GM20431 (cell line): ENCODE measurements at regions not wholly inside any gene's neighbourhood (a gene's known extent, or its start where the extent isn't known, plus 50 kb on each side); places are given as distances from the start of the nearest gene placed in this dataset.
"Not testable (repeated sequence)": the region's sequence is repeated elsewhere in the genome, so short reads cannot be mapped to it uniquely, and the experiment has no call there.

Experiments
- in situ Hi-C: fragments of 300-500 bp; cut with MseI, MboI; formaldehyde crosslinking; loops from one replicate; pipeline ENCODE4 v1.15.0; 2020; ENCODE audit warnings: low sequenced_read_pairs; ENCODE audit not compliant: unreplicated experiment

DNA sequence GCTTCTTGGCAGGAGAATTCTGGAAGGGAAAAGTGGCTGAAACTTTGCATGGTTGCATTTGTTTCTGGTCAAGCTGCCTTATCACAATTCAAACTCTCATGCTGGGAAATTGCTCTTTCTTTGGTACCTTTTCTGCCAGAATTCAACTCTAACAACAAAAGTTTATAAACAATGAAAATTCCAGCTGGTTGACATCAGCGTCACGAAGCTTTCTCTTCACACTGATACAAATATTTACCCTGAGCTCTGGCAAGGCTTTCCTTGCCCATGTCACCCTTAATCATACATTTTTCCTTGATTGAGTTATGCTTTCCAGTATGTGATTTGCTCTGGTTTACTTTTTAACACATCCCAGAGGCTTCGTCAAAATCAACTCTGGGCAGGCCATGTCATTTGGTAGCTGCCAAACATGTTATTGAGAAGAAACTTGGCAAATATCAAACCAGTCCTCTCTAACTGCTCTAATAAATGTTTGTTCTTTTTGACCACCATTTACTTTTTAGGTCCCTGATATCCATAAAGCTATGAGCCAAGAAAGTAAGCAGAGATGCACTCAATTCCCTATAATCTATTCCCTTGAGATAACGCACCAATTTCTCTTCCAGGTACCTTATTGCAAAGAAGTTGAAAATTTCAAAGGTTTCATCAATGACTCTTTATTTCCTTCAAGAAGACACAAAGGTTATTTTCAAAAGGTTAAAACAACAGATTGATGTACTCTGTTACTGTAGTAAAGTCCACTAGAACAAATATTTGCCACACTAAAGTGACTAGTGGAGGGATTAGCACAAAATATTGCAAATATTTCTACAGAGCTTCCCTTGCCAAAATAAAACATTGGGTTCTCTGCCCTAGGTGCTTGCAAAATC lies 1241.1 kb upstream of the ZEB2 start:
- in situ Hi-C loops = no loop called here

DNA sequence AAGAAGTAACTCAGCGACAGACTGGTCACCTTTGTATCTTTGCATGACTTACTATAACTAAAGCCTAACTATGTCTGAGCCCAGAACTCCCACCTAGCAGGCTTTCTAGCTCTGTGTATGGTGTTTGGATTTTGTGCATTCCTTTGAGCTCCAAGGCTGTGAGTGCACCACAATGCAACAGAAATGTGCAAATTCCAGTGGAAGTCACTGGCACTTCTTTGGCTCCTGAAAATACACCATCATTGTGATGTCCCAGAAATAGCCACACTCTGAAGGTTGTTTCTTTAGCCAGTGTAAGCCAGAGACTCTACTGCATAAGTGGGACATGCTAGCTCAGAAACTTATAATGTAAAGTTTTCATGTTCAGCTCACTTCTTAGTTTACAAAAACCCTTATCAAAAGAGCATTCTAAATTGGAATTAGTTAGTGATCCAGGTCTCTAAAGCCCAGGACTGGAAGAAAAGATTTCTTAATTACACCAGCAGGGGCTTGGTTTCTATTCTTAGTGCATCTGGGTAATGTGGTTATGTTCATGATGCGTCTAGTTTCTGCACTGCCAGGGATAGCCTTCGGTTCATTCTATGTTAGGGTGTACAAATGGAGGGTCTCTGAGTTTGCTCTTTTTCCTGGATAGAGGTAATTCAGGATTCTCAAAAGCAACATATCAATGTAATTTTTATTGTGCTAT lies 1239.5 kb upstream of the ZEB2 start:
- in situ Hi-C loops = no loop called here

GRCh38 chr2:145757503-145758246 lies 1237.8 kb upstream of the ZEB2 start:
- in situ Hi-C loops = no loop called here

GRCh38 chr2:145755019-145755837 lies 1235.3 kb upstream of the ZEB2 start:
- in situ Hi-C loops = no loop called here

DNA sequence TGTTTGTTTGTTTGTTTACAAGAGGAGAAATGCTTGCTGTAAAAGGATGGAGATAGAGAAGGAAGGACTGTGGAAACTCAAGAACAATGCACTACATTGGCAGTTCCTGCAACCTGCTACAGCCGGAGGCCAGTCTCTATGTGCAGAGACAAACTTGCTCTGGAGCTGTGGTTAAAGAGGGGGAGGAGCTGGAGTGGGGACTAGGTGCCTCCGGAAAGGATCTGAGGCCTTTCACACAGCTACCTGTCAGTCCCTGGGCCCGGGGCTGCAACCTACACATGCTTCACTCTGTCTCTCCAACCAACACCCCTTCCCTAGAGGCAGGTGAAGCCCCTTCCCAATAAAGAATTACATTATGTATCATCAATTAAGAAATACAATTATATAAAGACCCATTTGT lies 1234.0 kb upstream of the ZEB2 start:
- in situ Hi-C loops = no loop called here

DNA sequence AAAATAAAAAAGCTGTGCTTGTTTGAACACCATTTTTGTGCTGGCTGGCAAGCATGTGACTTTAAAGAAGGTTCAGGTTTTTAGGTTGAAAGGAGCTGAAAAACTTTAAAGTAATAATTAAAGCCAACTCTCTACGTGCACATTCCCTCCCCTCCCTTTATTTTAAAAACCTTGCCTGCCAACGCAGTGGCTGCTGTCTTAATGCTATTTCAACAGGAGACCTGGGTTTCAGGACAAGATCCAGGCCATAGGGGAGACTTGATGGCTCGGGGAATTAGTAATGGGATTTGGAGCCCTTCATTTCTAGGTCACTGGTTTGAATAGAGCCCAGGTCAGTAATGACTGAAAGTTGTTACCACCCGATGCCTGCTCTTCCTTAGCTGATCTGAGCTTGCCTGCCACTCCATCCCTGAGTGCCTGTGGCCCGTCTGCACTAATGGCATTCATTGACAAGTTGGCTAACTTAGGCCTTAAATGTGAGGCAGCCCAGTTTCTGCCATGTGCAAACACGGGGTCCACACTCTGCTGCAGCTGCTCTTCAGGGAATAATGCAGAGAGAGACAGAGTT lies 1233.2 kb upstream of the ZEB2 start:
- in situ Hi-C loops = no loop called here

DNA sequence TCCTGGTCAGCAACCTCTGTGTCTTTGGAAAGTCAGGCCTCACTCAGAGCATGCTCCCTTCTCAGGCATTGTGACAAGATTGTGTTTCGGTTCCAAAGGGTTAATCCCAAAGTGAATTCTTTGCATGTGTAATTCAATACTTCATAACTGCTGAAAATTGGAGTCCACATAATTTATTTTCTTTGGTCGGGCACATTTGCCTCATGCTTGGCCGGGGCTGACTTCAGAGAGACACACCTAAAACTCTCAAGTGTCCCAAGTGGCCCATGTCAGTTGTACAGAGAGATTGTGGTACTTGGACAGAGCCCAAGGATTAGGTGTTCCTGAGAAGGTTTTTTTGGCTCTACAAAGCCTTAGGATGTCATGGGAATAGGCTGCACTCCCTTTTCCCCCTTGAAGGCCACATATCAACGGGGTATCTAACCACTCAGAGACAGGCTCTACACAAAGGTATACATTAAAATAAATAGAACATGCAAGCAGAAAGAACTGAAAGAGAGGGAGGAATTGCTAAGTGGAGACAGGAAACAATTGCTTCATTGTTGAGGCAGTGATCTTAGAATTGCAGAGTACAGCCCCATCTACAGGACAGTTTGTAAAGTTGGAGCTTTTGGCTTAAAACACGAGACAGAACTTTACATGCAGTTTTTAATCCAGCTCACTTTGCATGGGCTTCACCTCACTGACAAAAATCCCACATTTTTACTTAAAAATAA lies 1232.3 kb upstream of the ZEB2 start:
- in situ Hi-C loops = no loop called here

DNA sequence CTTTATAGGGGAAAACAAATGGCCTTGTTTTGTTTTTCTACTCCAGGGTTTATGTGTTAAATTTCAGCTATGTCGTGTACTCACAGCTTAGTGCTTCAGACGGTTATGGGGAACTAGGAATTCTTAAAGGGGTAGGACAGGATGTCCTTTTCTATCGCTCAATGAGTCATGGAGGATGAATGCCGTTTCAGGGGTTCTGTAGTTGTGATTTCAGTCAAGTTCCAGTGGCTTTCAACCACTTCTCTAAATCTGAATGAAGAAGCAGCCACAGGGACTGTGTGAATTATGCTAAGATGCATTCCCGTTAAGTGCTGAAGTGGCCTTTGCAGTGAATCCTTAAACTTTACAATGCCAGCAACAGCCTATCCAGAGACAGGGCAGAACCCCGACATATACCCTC lies 1231.7 kb upstream of the ZEB2 start:
- in situ Hi-C loops = no loop called here

- in situ Hi-C loops = no loop called here
These were observed 1231.2 kb upstream of the ZEB2 start for GRCh38 chr2:145751155-145751554.

- in situ Hi-C loops = no loop called here
These were observed 1230.7 kb upstream of the ZEB2 start for GRCh38 chr2:145750612-145751011.

DNA sequence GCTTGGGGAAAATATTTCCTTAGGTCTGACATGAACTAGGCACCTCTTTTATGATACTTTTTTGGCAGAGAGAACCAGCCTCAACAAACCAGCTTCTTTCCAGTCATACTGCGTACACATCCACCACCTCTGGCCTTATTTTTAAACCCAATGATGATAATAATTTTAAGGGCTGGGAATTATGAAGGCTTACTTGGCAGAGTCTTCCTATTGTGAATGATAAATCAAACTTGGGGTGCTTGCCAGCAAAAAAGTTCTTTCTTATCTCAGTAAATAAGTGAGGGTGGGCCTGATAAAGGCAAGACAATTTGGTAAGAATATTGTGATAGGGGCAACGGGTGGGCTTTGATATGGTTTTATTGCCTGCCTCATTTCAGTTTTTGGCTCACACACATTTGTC lies 1230.2 kb upstream of the ZEB2 start:
- in situ Hi-C loops = no loop called here

DNA sequence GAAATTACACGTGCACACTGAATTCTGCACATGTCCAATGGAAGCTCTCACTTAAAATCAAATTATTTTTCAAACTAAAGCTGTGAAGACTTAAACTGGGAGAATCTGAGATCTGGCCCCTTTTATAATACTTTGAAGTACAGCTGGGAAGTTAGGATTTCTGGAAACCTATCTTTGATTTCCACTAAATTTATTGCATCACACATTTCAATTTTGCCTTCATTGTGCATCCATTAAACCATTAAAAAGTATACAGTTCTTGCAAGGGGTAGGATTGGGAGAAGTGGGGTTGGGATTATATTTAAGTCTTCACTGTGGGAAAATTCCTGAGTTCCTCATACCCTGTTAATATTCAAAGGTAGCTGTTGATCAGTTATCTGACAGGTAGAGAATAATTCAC lies 1229.6 kb upstream of the ZEB2 start:
- in situ Hi-C loops = no loop called here

DNA sequence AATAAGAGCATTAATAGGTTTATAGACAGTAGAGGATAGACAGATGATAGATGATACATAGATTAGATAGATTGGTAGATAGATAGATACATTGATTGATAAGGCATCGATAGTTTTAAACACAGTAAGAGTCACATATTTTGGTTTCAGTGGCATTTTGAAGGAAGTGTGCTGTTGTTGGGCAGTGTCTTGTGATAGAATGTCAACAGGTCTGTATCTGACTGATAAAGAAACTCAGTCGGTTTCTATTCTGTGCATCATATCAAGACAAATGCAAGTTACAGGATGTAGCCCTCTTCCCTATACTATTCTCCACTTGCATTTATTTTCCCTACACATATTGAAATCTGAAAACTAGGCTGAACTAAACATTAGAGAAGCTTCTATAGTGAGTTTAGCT lies 1229.0 kb upstream of the ZEB2 start:
- in situ Hi-C loops = no loop called here

- in situ Hi-C loops = no loop called here
These were observed 1227.8 kb upstream of the ZEB2 start for GRCh38 chr2:145747715-145748114.

DNA sequence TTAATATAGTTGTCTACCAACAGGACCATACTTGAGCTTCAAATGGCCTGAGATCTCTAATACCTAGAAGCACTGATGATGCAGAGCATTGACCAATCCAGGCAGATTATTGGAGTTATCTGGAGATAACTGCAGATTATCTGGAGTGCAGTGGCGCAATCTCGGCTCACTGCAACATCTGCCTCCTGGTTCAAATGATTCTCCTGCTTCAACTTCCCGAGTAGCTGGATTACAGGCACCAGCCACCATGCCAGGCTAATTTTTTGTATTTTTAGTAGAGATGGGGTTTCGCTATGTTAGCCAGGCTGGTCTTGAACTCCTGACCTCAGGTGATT lies 1225.4 kb upstream of the ZEB2 start:
- in situ Hi-C loops = not testable (repeated sequence)

DNA sequence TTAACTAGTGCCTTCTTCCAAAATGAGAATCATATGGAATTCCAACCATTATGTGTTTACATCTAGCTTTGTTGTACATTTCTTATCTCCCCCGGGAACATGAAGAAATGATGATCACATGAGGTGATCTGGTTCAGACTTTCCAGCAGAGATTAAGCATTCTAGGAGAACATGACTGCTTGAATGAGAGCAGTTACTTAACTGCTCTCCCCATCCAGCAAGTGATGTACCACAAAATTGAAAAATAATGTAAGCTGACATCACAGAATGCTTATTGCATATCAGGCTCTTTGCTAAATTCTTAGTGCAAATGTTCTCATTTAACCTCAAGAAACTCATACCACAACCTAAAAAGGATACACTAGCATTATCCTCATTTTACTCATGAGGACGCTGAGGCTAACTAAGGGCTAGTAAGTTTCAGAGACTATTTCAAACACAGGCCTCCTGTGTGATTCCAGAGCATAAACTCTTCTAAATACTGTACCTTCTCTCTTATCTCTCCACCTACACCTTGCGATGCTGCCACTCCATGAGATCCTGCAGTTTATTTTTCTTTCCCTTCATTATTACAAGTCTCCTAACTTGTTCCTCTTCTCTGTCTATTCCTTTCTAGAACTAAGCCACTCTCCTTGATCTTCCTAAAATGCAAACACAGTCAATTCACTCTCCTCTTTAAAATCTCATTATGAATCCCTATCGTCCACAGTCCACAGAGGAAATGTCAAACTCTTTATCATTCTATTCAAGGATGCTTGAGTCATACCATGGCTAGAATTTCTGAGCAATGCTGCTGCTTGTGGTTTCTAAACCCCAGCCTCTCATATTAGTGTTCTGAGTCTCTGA lies 1224.8 kb upstream of the ZEB2 start:
- in situ Hi-C loops = no loop called here

DNA sequence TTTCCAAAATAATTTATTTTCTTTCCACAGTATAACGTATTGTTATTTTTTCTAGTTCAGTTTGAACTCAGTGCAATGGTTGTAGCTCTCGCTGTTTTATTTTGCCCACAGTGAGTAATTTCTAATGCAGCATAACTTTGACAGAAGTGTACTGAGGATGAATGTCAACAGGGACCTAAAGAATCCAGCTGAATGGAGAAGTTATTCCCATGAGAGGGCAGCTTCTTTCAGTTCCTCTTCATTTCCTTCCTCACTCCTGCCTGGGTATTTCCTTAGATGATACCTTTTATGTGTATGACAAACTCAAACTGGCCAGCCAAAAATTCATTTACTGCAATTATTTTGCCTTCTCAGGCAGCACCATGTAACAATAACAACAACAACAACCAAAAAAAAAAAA lies 1223.1 kb upstream of the ZEB2 start:
- in situ Hi-C loops = no loop called here

- in situ Hi-C loops = no loop called here
These were observed 1221.7 kb upstream of the ZEB2 start for GRCh38 chr2:145741636-145742035.
